WERI-Rb-1 (cell line): ENCODE measurements at regions not wholly inside any gene's neighbourhood (a gene's known extent, or its start where the extent isn't known, plus 50 kb on each side); places are given as distances from the start of the nearest gene placed in this dataset.
"Not testable (repeated sequence)": the region's sequence is repeated elsewhere in the genome, so short reads cannot be mapped to it uniquely, and the experiment has no call there.

Experiments used
- DNase-seq: peaks from one replicate; pipeline ENCODE4 v3.0.0-alpha.2; 2020
- H3K27ac ChIP-seq: fragments of 250-450 bp; sonication (Bioruptor Pico); 2 replicates; pipeline ENCODE4 v1.5.1; 2020; ENCODE audit warnings: mild to moderate bottlenecking, moderate library complexity
- H3K27me3 ChIP-seq: fragments of 250-450 bp; sonication (Bioruptor Pico); 2 replicates; pipeline ENCODE4 v1.5.1; 2021; ENCODE audit warnings: mild to moderate bottlenecking, low read depth, moderate library complexity; ENCODE audit not compliant: insufficient read depth, severe bottlenecking
- H3K36me3 ChIP-seq: fragments of 250-450 bp; sonication (Bioruptor Pico); 2 replicates; pipeline ENCODE4 v1.5.1; 2020; ENCODE audit warnings: mild to moderate bottlenecking, moderate library complexity
- H3K4me3 ChIP-seq: 2 replicates; pipeline ENCODE4 v1.5.1; 2011; ENCODE audit warnings: low read depth, mild to moderate bottlenecking, control low read depth, low read length
- H3K9me3 ChIP-seq: fragments of 250-450 bp; sonication (Bioruptor Pico); 2 replicates; pipeline ENCODE4 v1.5.1; 2021; ENCODE audit warnings: mild to moderate bottlenecking, moderate library complexity; ENCODE audit not compliant: severe bottlenecking
- TF ChIP-seq, protein P1 (sequence below): IDR thresholded peaks from 2 replicates; pipeline ENCODE4 v1.5.1; 2011; ENCODE audit warnings: low read depth, mild to moderate bottlenecking, control low read depth, inconsistent platforms, low read length

GRCh38 chr3:31319332-31319731, 213.4 kb upstream of the STT3B start:
- Histone ChIP-seq H3K27ac (no peak overlapping the region), H3K9me3 (no peaks in the 10 kb centered on the region), H3K27me3 (no peaks in the 10 kb centered on the region), H3K36me3 (no peaks in the 10 kb centered on the region), H3K4me3 (no peak overlapping the region)
- DNase-seq, result no peak
- TF ChIP-seq, protein P1, sequence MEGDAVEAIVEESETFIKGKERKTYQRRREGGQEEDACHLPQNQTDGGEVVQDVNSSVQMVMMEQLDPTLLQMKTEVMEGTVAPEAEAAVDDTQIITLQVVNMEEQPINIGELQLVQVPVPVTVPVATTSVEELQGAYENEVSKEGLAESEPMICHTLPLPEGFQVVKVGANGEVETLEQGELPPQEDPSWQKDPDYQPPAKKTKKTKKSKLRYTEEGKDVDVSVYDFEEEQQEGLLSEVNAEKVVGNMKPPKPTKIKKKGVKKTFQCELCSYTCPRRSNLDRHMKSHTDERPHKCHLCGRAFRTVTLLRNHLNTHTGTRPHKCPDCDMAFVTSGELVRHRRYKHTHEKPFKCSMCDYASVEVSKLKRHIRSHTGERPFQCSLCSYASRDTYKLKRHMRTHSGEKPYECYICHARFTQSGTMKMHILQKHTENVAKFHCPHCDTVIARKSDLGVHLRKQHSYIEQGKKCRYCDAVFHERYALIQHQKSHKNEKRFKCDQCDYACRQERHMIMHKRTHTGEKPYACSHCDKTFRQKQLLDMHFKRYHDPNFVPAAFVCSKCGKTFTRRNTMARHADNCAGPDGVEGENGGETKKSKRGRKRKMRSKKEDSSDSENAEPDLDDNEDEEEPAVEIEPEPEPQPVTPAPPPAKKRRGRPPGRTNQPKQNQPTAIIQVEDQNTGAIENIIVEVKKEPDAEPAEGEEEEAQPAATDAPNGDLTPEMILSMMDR, result no peak

GRCh38 chr3:31321620-31322019, 211.1 kb upstream of the STT3B start:
- no peak for DNase-seq
- Histone ChIP-seq H3K36me3 (no peaks in the 10 kb centered on the region), H3K27me3 (no peaks in the 10 kb centered on the region), H3K9me3 (no peaks in the 10 kb centered on the region), H3K27ac (no peak overlapping the region), H3K4me3 (no peak overlapping the region)
- TF ChIP-seq, protein P1, result no peak

DNA sequence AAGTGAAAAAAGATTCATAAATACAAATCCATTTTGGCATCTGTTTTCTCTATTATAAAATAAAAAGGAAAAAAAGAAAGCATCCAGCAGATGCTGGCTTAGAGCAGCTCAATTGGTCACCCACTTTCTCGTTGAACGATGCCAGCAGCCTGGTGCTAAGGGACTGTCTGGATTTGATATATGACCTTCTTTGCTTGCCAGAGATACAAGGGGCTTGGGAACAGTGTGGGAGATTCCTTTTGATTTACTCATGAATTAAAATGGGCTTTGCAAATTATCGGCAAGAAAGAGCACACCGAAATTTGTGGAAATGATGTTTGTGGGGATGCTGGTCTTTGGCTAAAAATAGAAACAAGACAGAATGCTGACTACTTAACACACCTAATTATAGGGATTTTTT, 210.3 kb upstream of the STT3B start:
- no peaks in the 10 kb centered on the region for H3K27me3 ChIP-seq
- no peak overlapping the region for H3K4me3 ChIP-seq
- H3K27ac ChIP-seq, result no peak overlapping the region
- DNase-seq, result no peak
- no peaks in the 10 kb centered on the region for H3K36me3 ChIP-seq
- no peaks in the 10 kb centered on the region for H3K9me3 ChIP-seq
- TF ChIP-seq, protein P1, result no peak

GRCh38 chr3:31327826-31328357, 204.8 kb upstream of the STT3B start:
- not testable (repeated sequence) for H3K27ac ChIP-seq, H3K4me3 ChIP-seq, H3K27me3 ChIP-seq, H3K36me3 ChIP-seq, H3K9me3 ChIP-seq, DNase-seq

GRCh38 chr3:31331278-31331677, 201.4 kb upstream of the STT3B start:
- TF ChIP-seq, protein P1, result no peak
- Histone ChIP-seq H3K36me3 (no peaks in the 10 kb centered on the region), H3K9me3 (peaks cover 3% of the 10 kb centered on the region), H3K27ac (no peak overlapping the region), H3K27me3 (no peaks in the 10 kb centered on the region), H3K4me3 (no peak overlapping the region)
- no peak for DNase-seq

- TF ChIP-seq, protein P1, result peak; percentile 39; the same call in 1 of the 2 replicates
Measured at GRCh38 chr3:31341130-31341529, 191.6 kb upstream of the STT3B start.

More at GRCh38 chr3:31341130-31341529, 191.6 kb upstream of the STT3B start:
- H3K27ac ChIP-seq, result no peak overlapping the region
- no peak overlapping the region for H3K4me3 ChIP-seq
- no peaks in the 10 kb centered on the region for H3K36me3 ChIP-seq
- DNase-seq, result peak; percentile 21
- no peaks in the 10 kb centered on the region for H3K27me3 ChIP-seq
- no peaks in the 10 kb centered on the region for H3K9me3 ChIP-seq
